NT2/D1 (cell line): ENCODE measurements at regions not wholly inside any gene's neighbourhood (a gene's known extent, or its start where the extent isn't known, plus 50 kb on each side); places are given as distances from the start of the nearest gene placed in this dataset.
A peak's percentile ranks its signal among the peaks of the same experiment; 100 is the strongest.

Experiments used
- DNase-seq: peaks from one replicate; pipeline ENCODE4 v3.0.0-alpha.2; 2011; ENCODE audit warnings: low read depth, low spot score
- H3K27me3 ChIP-seq: 2 replicates; pipeline ENCODE4 v1.6.0; 2011; ENCODE audit warnings: mild to moderate bottlenecking; ENCODE audit not compliant: insufficient read length, insufficient read depth
- H3K36me3 ChIP-seq: 2 replicates; pipeline ENCODE4 v1.6.1; 2011; ENCODE audit warnings: mild to moderate bottlenecking, low read length, mixed read lengths; ENCODE audit not compliant: insufficient read depth, insufficient read length
- H3K4me1 ChIP-seq: 2 replicates; pipeline ENCODE4 v1.5.1; 2011; ENCODE audit not compliant: insufficient read depth, insufficient read length
- H3K4me3 ChIP-seq: 2 replicates; pipeline ENCODE4 v1.5.1; 2011; ENCODE audit warnings: low read depth; ENCODE audit not compliant: insufficient read length
- H3K9ac ChIP-seq: 2 replicates; pipeline ENCODE4 v1.6.0; 2011; ENCODE audit warnings: low read depth; ENCODE audit not compliant: insufficient read length
- H3K9me3 ChIP-seq: 2 replicates; pipeline ENCODE4 v1.5.1; 2011; ENCODE audit warnings: mild to moderate bottlenecking, low read length; ENCODE audit not compliant: insufficient read depth
- SUZ12 ChIP-seq: IDR thresholded peaks from 2 replicates; pipeline ENCODE4 v1.6.1; 2011; ENCODE audit not compliant: insufficient read length, insufficient read depth; ENCODE audit errors: extremely low read depth
- YY1 ChIP-seq: IDR thresholded peaks from 2 replicates; pipeline ENCODE4 v1.6.1; 2011; ENCODE audit not compliant: insufficient read length, insufficient read depth
- ZNF274 ChIP-seq: IDR thresholded peaks from 2 replicates; pipeline ENCODE4 v1.6.1; 2011; ENCODE audit warnings: mild to moderate bottlenecking, low read depth, low read length

DNA sequence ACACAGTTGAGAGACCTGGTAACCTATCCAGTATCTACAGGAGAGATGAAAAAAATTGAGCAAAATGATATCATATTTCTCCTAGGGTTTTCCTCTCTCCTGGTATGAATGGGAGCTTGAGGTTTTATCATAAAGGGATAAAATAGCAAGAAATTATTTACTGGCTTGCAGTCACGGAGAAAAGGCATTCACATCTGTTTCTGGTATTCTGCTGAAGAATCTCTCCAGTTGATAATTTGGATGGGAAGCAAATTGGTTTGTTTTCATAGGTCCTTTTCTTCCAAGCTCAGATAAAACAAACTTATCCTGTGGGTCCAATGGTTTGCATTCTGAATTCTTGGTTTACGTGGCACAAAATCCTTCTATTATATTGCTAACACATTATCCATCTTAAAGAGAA lies 83.1 kb upstream of the GYPA start:
- Histone ChIP-seq H3K27me3 (no peaks in the 10 kb centered on the region), H3K9ac (no peak overlapping the region), H3K4me1 (no peaks in the 10 kb centered on the region), H3K36me3 (no peaks in the 10 kb centered on the region), H3K9me3 (no peaks in the 10 kb centered on the region), H3K4me3 (no peak overlapping the region)
- TF ChIP-seq SUZ12 = no peak
- no peak for TF ChIP-seq ZNF274
- no peak for TF ChIP-seq YY1
- DNase-seq = no peak

DNA sequence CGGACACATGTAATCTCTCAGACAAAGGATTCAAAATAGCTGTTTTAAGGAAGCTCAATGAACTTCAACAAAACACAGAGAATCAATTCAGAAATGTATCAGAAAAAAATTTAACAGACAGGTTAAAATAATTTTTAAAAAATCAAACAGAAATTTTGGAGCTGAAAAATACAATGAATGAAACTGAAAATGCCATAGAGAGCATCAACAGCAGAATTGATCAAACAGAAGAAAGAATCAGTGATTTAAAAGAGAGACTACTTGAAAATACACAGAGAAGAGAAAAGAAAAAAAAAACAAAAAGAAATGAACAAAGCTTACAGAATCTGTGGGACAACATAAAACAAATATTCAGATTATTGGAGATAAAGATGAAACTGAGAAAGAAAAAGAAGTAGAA lies 118.8 kb upstream of the GYPA start:
- Histone ChIP-seq H3K9me3 (no peaks in the 10 kb centered on the region), H3K36me3 (no peaks in the 10 kb centered on the region), H3K4me3 (no peak overlapping the region), H3K4me1 (no peaks in the 10 kb centered on the region), H3K27me3 (no peaks in the 10 kb centered on the region), H3K9ac (no peak overlapping the region)
- DNase-seq = no peak
- TF ChIP-seq ZNF274 (no peak), YY1 (no peak), SUZ12 (no peak)

DNA sequence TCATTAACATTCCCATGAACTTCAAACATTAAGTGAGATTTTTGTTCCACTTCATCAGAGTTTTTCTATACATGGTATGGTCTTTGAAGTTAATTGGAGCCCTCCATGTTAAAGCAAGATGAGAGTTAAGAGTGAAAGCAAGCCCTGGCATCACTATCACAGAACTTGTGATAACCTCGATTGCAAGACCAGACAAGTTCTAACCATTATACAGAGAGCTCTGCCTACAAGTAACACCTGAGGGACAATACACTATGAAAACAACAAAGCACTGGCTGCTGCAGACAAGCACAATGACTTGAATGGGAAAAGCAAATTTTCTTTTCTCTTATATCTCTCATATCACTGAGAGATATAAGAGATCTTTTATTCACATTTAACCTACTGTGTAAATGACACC lies 126.6 kb upstream of the GYPA start:
- no peaks in the 10 kb centered on the region for H3K4me1 ChIP-seq

DNA sequence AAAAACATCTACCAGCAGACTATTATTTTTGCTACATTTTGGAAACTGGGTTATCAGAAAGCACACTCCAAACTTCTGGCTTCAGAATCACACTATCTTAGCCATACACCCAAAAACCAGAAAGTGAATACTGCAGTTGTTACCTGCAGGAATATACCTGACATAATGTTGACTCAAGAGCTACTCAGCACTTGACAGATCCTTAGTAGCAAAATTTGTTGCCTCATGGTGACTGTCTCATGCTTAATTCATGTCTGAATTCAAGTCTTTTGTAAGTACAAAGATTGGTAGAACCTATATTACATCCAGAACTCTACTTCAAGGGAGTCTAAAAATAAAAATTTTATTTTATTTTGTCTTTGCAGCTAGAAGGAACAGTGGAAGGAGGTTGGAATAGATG lies 140.2 kb upstream of the GYPA start:
- no peak overlapping the region for H3K9ac ChIP-seq
- H3K36me3 ChIP-seq = no peaks in the 10 kb centered on the region
- H3K27me3 ChIP-seq = no peaks in the 10 kb centered on the region
- H3K9me3 ChIP-seq = no peaks in the 10 kb centered on the region
- TF ChIP-seq YY1 (no peak), ZNF274 (no peak), SUZ12 (no peak)
- no peaks in the 10 kb centered on the region for H3K4me1 ChIP-seq
- no peak overlapping the region for H3K4me3 ChIP-seq
- no peak for DNase-seq

More for the DNA sequence above, 126.6 kb upstream of the GYPA start:
- Histone ChIP-seq H3K9ac (no peak overlapping the region), H3K4me3 (no peak overlapping the region), H3K27me3 (no peaks in the 10 kb centered on the region), H3K9me3 (no peaks in the 10 kb centered on the region), H3K36me3 (no peaks in the 10 kb centered on the region)
- TF ChIP-seq SUZ12 (no peak), ZNF274 (no peak), YY1 (no peak)
- DNase-seq = no peak

DNA sequence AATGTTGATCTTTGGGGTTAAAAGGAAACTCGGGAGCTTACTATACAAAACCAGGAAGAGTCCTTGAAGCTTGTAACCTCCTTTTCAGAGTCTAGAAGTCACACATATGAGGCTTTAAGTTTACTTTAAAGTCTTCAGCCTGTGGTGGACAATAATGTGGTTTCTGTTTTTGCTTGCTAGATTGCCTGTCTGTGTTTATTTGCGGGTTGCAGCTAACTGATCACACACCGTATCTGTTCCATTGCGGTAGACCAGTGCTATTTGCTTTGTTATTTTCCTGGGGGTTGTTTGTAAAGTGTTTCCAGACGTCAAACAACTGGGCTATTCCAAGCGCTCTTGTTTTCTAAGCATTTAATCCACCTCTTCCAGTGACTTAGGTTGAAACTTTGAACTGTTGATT lies 143.0 kb upstream of the GYPA start:
- H3K9ac ChIP-seq = no peak overlapping the region
- no peaks in the 10 kb centered on the region for H3K27me3 ChIP-seq
- H3K36me3 ChIP-seq = no peaks in the 10 kb centered on the region
- no peaks in the 10 kb centered on the region for H3K9me3 ChIP-seq
- TF ChIP-seq YY1 (no peak), ZNF274 (no peak)
- H3K4me3 ChIP-seq = no peak overlapping the region
- no peak for DNase-seq
- no peaks in the 10 kb centered on the region for H3K4me1 ChIP-seq

DNA sequence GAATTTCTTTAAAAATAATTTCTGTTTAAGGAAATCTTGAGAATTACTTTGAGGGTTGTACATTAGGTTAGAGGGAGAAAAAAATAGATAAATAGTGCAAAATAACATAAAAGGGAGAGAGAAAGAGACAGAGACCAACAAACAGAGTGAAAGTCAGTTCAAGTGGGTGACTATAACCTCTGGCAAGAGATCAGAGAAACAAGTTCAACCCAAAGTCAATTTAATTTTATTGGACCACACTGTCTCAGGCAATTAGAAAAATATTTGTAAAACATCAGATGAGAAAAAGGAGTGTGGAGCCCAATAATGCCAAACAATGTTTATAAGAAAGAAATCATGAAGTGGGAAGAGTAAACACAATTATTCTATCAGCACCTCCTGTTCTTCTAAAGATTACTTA lies 143.5 kb upstream of the GYPA start:
- Histone ChIP-seq H3K4me3 (no peak overlapping the region), H3K27me3 (no peaks in the 10 kb centered on the region), H3K36me3 (no peaks in the 10 kb centered on the region), H3K9me3 (no peaks in the 10 kb centered on the region), H3K4me1 (no peaks in the 10 kb centered on the region), H3K9ac (no peak overlapping the region)
- no peak for TF ChIP-seq YY1
- TF ChIP-seq SUZ12 = no peak
- no peak for TF ChIP-seq ZNF274
- no peak for DNase-seq

DNA sequence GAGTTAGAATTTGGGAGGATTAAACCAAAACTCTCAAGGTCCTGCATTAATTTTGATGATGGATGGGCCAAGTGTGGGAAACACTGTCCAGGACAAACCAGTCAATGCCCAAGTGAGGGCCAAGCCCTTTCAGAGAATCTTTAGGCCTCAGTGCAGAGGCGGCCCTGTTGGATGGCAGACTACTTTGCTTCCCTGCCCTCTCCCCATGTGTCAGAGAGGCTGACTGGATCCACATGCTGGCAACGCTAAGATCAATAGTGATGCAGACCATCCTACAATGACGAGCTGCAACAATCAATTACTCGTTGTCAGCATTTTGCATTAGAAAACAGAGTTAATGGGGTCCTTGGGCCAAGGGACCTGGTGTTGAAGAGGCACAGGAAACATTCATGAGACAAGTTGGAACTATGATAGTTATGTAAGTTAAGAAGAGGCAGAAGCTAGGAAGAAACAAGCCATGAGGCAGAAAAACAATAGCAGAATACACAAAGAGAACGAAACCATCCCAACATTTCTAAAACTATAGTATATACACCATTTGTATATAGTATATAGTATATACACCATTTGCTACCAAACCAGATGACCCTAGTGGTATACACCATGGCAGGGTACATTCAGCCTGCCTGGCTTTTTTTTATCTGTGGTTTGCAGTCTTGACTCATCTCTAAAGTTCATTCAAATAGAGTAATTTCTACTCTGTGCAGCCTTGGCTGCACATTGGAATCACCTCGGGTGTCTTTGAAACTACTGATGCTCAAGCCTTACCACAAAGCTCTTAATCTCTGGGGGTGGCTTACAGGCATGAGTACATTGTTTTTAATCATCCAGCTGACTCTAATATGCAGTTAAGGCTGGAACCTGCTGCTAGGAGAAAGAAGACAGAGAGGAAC lies 147.7 kb upstream of the GYPA start:
- H3K36me3 ChIP-seq = no peaks in the 10 kb centered on the region
- H3K9ac ChIP-seq = no peak overlapping the region
- TF ChIP-seq ZNF274 (no peak), YY1 (no peak), SUZ12 (no peak)
- no peaks in the 10 kb centered on the region for H3K9me3 ChIP-seq
- no peak overlapping the region for H3K4me3 ChIP-seq
- H3K27me3 ChIP-seq = no peaks in the 10 kb centered on the region
- peak; percentile 2 for DNase-seq
- H3K4me1 ChIP-seq = no peaks in the 10 kb centered on the region
